ENCODE measurements at regions not wholly inside any gene's neighbourhood (a gene's known extent, or its start where the extent isn't known, plus 50 kb on each side); places are given as distances from the start of the nearest gene placed in this dataset.
"Not testable (repeated sequence)": the region's sequence is repeated elsewhere in the genome, so short reads cannot be mapped to it uniquely, and the experiment has no call there.

DNA sequence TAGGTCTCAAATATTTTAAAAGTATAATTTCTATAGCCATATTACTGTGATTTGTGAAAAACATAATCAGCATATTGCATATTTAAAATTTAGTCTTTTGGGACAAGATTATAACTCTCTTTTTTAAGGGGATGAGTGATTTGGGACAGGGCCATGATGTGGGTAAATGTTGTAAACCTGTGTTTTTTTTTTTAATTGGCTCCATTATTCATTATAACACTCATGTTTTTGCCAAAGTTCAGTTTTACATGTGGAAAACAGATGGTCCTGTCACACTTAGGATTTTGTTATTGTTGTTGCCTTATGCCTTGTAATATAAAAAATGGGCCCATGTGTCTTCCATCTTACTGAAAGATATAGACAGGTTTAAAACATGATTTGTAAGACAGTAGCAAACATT is 1413.5 kb upstream of the RAG2 start:
- DNase-seq (ENCODE audit: low read depth in 3 of 3) = no peak

- DNase-seq (ENCODE audit: low read depth in 3 of 3) = no peak
Observed at GRCh38 chr11:38009932-38010331, 1411.9 kb upstream of the RAG2 start.

DNA sequence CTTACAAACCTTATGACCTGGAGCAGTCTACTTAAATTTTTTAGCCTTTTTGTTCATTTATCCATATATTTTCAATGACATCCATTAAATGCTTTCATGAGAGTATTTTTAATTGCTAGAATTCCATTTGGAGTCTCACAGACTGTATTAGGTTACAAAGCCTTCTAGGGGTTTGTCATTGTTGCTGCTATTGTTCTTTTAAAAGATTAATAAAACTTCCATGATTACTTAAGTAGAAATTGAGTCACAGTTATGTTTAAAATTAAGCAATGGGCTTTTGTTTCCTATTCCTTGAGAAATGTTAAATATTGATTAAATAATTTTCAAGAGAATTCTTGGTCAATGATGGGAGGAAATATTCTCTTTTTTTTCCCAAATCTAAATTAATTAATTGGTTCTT is 1408.4 kb upstream of the RAG2 start:
- DNase-seq (ENCODE audit: low read depth in 3 of 3) = no peak

DNA sequence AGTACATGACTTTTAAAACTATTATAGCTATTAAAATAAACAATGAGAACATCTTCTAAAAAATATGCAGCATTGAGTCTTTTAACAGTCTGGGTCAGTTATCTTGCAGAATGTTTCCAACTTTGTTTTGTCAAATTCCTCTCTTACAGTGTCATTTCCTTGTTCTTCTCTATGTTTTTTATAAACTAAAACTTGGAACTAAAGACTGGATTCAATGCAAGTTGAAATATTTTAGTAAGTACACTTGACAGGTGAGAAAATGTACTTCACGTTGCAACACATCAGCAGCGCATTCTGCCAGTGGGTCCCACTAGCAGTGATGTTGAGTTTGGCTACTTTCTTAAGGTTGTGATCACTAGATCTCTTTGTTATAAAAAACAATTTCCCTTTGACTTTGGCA is 1407.6 kb upstream of the RAG2 start:
- no peak for DNase-seq (ENCODE audit: low read depth in 3 of 3)

- DNase-seq (ENCODE audit: low read depth in 3 of 3) = no peak
Observed at GRCh38 chr11:37999171-37999570, 1401.1 kb upstream of the RAG2 start.

DNA sequence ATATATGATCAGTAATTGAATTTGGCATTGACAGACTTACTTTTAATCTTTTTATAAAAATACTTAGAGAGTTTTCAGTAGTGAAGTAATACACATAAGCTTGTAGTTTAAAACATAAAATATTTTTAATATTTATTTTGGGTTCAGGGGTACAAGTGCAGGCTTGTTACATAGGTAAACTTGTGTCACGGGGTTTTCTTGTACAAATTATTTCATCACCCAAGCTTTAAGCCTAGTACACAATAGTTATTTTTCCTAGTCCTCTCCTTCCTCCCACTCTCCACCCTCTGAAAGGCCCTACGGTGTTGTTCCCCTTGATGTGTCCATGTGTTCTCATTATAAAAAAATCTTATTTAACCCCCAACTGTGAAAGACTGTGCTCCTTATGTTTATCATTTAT is 1397.8 kb upstream of the RAG2 start:
- no peak for DNase-seq (ENCODE audit: low read depth in 3 of 3)

DNA sequence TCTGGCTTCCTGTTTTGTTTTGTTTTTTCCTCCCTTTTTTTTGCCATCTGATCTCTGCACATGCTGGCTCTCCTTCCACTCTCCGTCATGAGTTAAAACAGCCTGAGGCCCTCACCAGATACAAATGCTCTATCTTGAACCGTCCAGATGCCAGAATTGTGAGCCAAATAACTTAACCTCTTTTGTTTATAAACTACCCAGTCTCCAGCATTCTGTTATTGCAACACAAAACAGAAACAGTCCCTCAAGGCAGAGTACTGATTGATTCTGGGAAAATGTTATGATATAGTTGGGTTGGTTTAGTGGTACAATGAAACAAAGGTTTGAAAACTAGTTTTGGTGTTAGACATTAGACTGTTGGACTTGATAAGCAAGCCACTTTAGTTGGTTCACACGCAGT is 1390.0 kb upstream of the RAG2 start:
- DNase-seq (ENCODE audit: low read depth in 3 of 3) = no peak

- DNase-seq (ENCODE audit: low read depth in 3 of 3) = no peak
Observed at GRCh38 chr11:37984991-37985390, 1387.0 kb upstream of the RAG2 start.

DNA sequence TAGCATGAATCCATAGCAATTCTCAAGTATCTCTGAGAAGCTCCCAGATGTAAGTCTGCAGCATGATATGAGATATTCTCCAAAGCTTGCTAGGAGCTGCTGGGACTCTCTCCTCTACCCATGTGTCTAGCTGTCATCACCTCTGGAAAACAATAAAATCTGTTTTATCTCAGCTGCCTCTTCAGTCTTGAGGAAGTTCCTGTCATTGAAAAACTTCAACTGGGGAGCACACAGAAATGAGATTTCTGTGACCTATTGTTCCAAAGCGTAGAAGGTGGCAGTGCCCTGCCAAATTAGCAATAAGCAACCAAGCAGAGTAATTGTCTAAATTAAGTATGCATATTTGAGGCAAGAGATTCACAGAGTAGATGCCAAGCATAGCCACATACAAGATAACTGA is 1380.6 kb upstream of the RAG2 start:
- no peak for DNase-seq (ENCODE audit: low read depth in 3 of 3)

GRCh38 chr11:37973941-37974340 is 1375.9 kb upstream of the RAG2 start:
- DNase-seq (ENCODE audit: low read depth in 3 of 3) = no peak

GRCh38 chr11:37972691-37973090 is 1374.7 kb upstream of the RAG2 start:
- no peak for DNase-seq (ENCODE audit: low read depth in 3 of 3)

- not testable (repeated sequence) for DNase-seq (ENCODE audit: low read depth in 3 of 3)
Observed at GRCh38 chr11:37969336-37969735, 1371.3 kb upstream of the RAG2 start.

DNA sequence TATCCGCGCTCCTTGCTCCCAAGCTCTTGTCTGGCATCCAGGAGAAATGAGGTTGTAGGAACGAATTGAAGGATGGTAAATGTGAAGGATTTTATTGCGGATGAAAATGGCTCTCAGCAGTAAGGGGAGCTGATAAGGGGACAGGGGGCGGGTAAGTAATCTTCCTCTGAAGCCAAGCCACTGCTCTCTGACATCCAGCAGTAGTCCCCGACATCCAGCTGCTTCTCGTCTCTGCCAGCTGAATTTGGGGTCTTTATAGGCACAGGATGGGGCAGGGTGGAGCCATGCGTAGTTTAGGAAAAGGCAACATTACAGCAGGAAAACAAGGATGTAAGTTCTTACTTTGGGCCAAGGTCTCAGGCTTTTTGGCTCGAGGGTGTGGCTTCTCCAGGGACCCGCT is 1370.1 kb upstream of the RAG2 start:
- no peak for DNase-seq (ENCODE audit: low read depth in 3 of 3)

DNA sequence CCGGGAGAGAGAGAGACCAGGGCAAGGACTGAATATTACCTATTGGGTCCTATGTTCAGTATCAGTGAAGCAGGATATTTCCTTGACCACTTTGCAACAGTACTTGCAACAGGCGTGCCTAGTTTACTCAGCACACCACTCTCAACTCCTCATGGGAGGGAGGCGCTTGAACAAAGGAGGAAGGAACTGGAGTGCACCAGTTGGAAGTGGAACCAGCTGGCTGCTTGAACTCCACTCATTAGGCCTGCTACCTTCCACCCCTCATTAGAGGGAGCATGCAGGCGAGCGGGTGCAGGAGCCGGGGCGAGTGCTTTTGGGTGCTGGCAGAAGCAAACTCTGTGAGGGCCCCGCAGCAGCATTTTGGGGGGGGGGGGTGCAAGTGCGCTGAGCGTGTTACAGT is 1369.6 kb upstream of the RAG2 start:
- DNase-seq (ENCODE audit: low read depth in 3 of 3) = no peak

GRCh38 chr11:37963440-37963839 is 1365.4 kb upstream of the RAG2 start:
- DNase-seq (ENCODE audit: low read depth in 3 of 3) = no peak

GRCh38 chr11:37957717-37958116 is 1359.7 kb upstream of the RAG2 start:
- DNase-seq (ENCODE audit: low read depth in 3 of 3) = no peak

DNA sequence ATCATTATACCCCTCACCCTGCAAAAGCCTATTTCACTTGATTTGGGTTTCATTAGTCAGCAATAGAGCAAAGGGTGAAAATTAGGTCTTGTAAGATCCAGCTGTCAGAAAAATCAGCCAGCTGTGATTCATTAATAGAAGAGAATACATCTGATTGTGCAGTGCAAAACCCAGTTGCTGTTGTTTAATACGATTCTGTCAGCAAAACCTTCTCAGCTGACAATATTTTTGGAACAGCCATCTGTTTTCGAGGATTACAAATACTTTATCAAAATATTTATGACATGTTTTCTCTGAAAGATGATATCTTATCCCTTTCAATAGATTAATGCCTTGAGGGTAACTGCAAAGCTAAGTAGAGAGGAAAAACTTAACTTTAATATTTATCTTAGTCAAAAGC is 1354.0 kb upstream of the RAG2 start:
- no peak for DNase-seq (ENCODE audit: low read depth in 3 of 3)

- no peak for DNase-seq (ENCODE audit: low read depth in 3 of 3)
Observed at GRCh38 chr11:37948258-37948657, 1350.2 kb upstream of the RAG2 start.

- DNase-seq (ENCODE audit: low read depth in 3 of 3) = no peak
Observed at GRCh38 chr11:37947821-37948220, 1349.8 kb upstream of the RAG2 start.

DNA sequence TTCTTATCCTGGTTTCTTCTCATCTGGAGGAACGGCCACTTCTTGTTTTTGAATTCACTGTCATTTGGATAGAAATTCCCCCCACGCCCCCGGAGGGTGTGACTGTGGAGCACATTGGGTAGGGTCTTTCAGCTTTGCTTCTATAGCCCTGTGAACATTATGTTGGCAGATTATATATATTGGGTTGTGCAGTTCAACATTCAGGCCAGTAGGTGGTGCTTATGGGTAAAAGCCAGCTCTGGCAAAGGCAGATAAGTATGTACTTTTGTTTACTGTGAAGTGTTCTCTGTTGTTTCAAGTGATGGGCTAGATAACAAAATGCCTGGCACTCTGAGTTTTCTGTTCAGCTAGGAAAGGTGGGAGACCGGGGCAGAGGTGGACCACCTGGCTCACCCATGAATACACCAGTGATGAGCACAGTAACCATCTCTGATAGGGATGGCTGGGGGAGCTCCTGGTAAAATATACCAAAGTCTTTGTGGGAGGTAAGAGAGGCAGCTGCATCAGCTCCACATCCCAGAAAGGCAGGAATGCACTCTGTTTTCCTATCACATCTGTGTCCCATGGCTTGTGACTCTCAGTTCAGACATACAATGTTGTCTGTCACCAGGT is 1348.2 kb upstream of the RAG2 start:
- no peak for DNase-seq (ENCODE audit: low read depth in 3 of 3)

DNA sequence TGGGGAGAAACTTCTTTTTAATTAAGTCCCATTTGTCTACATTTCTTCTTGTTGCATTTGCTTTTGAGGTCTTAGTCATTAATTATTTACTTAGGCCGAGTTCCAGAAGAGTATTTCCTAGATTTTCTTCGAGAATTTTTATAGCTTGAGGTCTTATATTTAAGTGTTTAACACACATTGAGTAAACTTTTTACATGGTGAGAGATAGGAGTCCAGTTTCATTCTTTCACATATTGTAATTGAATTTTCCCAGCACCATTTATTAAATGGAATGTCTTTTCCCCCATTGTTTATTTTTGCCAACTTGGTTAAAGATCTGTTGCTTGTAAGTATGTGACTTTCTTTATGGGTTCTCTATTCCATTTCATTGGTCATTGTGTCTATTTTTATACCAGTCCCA is 1344.0 kb upstream of the RAG2 start:
- DNase-seq (ENCODE audit: low read depth in 3 of 3) = no peak

DNA sequence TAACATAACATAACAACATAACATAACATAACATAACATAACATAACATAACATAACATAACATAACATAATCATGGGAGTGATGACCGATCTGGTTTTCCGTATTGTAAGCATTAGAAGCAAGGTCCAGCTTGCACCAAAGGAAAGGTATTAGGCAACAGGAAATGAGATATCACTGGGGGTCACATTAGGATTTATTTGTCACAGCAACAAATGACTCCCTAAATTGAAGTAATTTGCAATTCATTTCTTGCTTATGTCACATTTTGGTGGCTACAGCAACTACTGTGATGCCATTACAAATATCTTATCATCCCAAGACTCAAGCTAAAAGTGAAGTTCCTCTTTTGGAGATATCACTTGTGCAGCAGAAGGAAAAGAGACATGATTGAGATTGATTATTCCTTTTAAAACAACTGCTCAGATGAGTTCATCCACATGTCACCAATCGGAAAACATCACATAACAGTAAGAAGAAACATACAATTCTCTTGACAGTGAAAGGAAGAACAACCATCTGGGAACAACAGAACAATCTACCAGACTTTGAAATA is 1331.1 kb upstream of the RAG2 start:
- no peak for DNase-seq (ENCODE audit: low read depth in 3 of 3)

GRCh38 chr11:37926772-37927171 is 1328.7 kb upstream of the RAG2 start:
- DNase-seq (ENCODE audit: low read depth in 3 of 3) = no peak

GRCh38 chr11:37916331-37916730 is 1318.3 kb upstream of the RAG2 start:
- no peak for DNase-seq (ENCODE audit: low read depth in 3 of 3)
